Inflammatory macrophage treated with lipopolysaccharide for 4 hours (primary cell): ENCODE measurements at regions not wholly inside any gene's neighbourhood (a gene's known extent, or its start where the extent isn't known, plus 50 kb on each side); places are given as distances from the start of the nearest gene placed in this dataset.

Source experiments
- DNase-seq: peaks from one replicate; pipeline ENCODE4 v3.0.0-alpha.2; 2020

GRCh38 chr4:182124359-182124758, 118.8 kb upstream of the TENM3 start:
- DNase-seq = no peak

GRCh38 chr4:182126096-182126495, 117.1 kb upstream of the TENM3 start:
- DNase-seq = no peak

DNA sequence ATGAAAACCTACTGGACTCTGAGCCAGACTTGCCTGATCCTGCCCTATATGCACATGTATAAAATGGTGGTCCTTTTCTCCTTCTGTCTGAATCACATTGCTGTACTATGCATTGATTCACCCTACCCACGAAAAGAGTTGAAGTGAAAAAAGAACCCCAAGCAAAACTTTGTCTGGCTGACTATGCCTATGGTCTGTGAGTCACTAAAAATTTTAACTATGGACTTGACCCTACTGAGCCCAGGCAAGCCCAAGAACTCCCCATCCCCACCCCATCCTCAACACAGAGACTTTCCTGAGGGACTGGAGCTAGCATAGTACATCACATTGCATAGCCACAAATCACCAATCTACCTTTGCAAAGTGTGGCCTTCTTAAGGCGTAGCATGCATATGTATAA, 116.6 kb upstream of the TENM3 start:
- DNase-seq = no peak

DNA sequence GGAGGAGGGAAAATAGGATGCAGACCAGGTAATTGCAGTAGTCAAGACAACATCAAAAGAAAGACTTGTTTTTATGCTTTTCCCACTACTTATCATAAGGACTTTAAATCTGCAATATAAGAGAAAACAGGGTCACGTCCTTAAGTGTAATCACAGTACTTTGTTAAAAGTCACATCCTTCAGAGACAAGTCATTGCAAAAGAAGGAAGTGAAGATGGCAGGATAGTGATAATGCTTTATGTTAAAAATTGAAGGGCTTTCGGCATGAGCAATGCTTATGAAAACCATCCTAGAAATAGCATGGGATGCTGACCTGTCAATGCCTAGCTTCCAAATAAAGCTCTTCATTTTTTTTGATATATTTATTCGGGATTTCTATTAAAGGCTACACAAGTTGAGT, 110.2 kb upstream of the TENM3 start:
- DNase-seq = no peak

- DNase-seq = no peak
Observed at GRCh38 chr4:182134261-182134660, 108.9 kb upstream of the TENM3 start.

DNA sequence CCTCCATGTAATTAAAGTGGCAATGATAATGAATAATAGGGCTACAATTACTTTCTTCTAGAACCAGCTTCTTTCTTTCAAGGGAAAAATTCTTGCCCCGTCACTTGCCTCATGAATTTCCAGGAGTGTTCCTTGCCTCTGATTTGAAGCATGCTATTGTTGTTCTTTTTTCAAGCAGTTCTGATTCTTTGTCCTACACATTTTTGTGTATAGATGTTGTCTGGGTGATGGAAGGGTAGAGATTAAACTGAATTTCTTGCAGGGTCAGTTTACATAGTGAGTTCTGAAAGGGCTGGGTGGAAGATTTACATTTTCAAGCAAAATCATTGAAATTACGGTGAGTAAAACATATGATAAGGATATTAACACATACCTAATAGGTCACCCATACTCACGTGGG, 107.0 kb upstream of the TENM3 start:
- no peak for DNase-seq

DNA sequence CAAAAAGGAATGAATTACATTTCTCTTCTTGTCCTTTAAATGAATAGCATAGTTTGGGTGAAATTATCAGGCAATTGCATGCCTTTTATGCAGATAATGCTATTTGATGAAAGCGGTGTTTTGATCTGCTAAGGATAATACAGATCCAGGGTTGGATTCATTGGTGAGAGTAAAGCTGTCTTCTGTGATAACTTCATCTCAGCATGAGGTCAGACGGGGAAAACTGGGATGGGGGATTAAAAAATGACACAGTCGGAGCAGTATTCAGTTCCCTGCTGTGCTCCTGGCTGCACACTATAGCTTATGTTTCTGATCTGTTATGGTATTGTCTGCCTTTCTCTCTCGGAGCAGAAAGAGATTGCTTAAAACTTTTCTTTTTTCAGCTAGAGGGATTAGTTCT, 105.9 kb upstream of the TENM3 start:
- DNase-seq = no peak

- no peak for DNase-seq
Observed at GRCh38 chr4:182139491-182139890, 103.7 kb upstream of the TENM3 start.

GRCh38 chr4:182140547-182140946, 102.7 kb upstream of the TENM3 start:
- no peak for DNase-seq

DNA sequence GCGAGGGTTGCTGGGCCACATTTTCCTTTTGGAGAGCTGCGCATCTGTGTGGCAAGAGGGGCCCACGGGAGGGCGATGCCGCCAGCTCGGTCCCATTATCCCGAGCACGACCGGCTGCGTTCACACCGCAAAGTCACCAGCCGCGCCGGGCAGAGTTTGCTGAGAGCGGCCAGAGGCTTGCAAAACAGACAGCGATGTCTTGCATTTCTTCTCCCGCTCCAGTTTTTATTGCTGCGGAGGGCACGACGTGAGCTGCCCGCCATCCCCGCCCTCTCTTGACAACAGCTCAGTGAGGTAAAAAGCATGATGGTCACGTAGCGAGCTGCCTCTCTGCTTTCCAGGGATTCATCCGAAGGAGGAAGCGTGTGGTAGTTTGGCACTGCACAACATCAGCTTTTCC, 102.1 kb upstream of the TENM3 start:
- DNase-seq = no peak

DNA sequence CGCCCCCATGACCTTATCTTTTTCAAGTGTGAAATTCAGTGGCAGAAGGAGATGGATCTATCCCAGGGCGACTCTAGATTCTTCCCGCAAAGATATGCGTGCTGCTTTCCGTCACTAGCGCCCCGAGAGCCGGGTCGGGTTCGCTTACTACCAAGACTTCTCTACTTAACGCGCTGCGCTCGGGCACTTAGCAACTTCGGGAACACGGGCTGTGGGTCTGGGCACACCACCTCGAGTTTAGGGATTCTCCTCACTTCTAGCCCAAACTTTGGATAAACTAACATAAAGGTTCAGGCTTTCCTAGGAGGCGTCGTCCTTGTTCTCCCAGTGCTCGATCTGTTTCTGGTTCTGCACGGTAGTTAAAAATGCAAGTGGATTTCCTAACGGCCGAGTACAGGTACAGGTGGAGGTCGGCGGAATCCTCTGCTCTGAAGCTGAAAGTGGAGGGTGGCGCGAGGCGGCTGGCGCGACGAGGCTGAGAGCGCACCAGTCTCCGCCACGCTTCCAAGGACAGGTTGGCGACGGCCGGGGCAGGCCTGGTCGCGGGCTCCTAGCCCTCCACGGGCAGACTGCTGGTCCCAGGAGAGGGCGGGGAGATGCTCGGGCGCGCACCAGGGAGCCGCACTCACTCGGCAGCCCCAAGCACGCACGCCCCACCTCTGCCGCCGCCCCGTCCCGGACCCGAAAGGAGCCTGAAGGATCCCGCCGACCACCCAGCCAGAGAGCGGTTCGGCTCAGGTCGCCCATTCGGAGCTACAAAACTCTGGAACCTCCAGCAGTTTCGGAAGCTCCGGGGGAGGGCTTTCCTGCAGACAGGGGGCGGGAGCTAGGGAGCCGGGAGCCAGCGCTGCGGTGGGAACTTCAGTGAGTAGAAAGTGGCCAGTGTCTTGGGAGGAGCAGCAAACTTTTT, 100.8 kb upstream of the TENM3 start:
- no peak for DNase-seq

- DNase-seq = no peak
Observed at GRCh38 chr4:182143086-182143821, 99.9 kb upstream of the TENM3 start.

DNA sequence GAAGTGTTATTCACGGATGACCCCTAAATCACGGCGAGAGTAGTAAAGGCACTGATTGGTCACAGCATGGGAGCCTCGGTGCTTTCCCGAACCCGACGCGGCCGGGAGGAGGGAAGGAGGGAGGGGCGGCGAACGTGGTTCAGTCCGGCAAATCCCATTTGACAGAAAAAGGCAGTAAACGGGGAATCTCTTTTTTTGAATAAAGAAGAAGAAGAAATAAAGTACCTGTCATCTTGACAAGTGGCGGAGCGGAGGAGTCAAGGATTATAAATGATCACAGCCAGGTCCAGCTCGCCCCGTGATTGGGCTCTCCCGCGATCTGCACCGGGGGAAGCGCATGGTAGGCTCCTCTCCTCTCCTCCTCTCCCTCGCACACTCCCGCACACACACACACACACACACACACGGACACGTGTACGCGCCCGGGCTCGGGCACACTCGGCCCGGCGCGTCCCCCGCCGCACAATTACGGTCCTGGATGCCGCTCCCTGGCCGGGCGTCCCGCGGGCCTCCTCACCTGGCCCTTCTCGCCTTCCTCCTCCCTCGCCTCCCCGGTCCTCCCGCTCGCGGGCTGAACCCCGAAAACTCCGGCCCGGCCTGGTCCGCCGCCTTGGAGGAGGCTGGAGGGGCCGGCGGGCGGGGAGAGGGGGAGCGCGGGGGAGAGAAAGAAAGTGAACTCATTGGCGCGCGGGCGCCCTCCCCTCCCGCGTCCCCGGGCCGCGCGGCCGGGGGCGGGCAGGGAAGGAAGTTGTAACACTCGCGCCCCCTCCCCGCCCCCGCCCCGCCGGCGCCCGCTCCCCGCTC, 99.2 kb upstream of the TENM3 start:
- DNase-seq = no peak

DNA sequence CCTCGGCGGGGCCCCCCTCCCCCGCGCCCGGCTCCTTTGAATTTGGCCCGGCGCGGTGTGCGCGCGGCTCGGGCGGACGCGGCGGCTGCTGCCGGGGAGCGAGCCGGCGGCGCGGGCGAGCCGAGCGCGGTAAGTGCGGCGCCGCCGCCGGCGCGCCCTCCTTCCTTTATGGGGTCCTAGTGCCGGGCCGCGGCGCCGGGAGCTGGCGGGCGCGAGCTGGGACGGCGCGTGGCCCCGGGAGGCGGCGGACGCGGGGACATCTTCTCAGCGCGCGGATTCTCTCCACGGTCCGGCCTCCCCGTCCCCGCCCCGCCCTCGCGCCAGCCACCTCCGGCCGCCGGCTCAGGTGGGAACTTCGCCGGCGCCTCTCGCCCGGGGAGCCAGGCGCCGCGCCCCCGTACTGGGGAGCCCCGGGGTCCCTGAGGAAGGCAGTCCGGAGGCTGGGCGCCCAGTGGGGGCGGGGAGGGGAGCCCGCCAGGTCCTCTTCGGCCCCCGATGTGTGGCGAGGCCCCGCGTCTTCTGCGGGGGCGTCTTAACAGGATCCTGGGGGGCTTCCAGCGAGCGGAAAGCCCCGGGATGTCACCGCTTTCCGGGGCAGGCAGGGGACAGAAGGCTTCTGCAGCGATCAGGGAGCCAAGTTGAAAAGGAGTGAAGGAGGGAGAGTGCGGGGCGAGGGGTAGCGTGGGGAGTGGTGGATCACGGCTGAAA, 98.4 kb upstream of the TENM3 start:
- DNase-seq = no peak

DNA sequence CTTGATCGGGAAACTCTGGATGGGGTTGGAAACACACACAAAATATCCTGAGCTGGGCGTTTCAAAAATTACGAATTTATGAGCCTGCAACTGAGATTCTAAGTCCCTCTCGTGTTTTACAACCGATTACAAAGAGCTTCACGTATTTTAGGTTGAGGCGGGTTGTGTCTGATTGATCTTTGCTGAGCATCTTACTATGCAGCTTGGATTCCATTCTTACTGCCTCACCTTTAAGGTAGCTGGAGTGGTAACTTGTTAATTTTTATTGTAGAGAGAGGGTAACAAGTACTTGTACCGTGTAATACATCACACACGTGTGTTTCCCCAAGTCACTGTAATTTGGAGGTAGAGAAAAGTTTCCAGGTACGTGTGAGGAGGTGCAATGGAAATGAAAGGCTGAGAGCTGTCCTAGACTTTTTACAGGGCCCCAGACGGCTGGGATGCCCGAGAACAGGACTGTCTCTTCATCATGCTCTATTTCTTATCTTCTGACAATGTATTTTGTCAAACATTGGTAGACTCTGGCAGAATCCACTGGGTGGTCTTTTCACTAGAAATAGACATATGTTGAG, 97.8 kb upstream of the TENM3 start:
- DNase-seq = no peak

DNA sequence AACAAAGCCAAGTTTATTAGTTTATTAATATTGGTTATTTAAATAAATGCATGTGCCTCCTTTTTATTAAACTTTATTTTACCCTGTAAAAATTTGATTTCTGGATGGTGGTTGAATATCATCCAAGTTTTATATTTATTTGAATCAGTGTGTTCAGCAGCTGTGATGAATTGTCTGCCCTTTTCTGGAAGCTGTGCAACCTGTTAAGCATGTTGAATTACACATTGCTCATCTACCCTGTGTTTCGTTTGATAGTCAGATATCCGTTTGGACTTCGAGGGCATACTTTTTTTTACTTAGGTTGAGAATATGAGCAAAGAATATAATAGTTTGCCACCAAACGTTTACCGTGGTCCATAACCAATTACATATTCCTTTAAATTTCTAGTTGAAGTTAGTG, 95.8 kb upstream of the TENM3 start:
- DNase-seq = no peak

DNA sequence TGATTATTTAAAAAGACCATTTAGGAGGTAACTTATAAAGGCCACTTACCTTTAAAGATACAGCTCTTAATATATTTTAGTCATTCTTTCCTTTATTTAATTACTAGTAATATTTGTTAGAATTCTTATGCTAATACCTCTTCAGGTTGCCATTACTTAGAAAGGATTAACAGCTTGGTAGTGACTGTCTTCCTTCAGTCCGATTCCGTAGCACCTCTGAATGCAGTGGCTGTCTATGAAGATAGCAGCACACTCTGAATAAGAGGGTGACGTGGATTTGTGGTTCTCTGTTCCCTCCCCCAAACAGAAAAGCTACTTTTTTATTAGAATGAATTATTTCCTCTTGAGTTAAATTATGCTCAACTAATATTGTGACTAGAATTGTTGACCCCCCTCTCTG, 92.6 kb upstream of the TENM3 start:
- DNase-seq = no peak

DNA sequence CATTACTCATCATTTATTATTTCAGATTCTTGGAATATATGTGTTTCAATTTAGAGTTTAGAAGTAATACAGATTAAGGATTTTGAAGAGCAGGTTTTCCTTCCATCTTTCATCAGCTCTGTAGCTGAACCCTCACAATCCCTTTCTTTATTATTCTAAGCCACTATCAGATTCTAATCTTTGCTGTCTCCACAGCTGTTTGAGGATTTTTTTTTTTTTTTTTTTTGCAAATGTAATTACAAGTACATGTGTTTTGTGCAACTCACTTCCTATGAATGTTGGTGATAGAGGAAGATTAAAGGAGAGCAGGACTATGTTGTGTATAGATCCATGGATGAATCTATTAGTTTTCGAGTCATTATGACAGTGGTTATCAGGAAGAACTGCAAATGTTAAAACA, 87.4 kb upstream of the TENM3 start:
- no peak for DNase-seq

- no peak for DNase-seq
Observed at GRCh38 chr4:182163180-182163579, 80.0 kb upstream of the TENM3 start.

GRCh38 chr4:182169572-182169971, 73.6 kb upstream of the TENM3 start:
- DNase-seq = no peak

GRCh38 chr4:182169987-182170386, 73.2 kb upstream of the TENM3 start:
- DNase-seq = no peak

GRCh38 chr4:182170417-182170935, 72.7 kb upstream of the TENM3 start:
- no peak for DNase-seq
